ENCODE measurements at regions not wholly inside any gene's neighbourhood (a gene's known extent, or its start where the extent isn't known, plus 50 kb on each side); places are given as distances from the start of the nearest gene placed in this dataset.
"Not testable (repeated sequence)": the region's sequence is repeated elsewhere in the genome, so short reads cannot be mapped to it uniquely, and the experiment has no call there.

GRCh38 chr18:5720132-5720531, 175.2 kb downstream of the TMEM200C start:
- no peak for DNase-seq (ENCODE audit: low spot score)

- DNase-seq (ENCODE audit: low spot score): no peak
These were observed 173.5 kb upstream of the EPB41L3 start for GRCh38 chr18:5717256-5717655.

- DNase-seq (ENCODE audit: low spot score): no peak
These were observed 166.9 kb upstream of the EPB41L3 start for GRCh38 chr18:5710676-5711075.

- DNase-seq (ENCODE audit: low spot score): no peak
These were observed 166.4 kb upstream of the EPB41L3 start for GRCh38 chr18:5710235-5710634.

GRCh38 chr18:5709476-5710095, 165.8 kb upstream of the EPB41L3 start:
- no peak for DNase-seq (ENCODE audit: low spot score)

GRCh38 chr18:5707586-5707985, 163.8 kb upstream of the EPB41L3 start:
- no peak for DNase-seq (ENCODE audit: low spot score)

- DNase-seq (ENCODE audit: low spot score): no peak
These were observed 161.6 kb upstream of the EPB41L3 start for GRCh38 chr18:5705393-5705792.

GRCh38 chr18:5704847-5705246, 161.1 kb upstream of the EPB41L3 start:
- no peak for DNase-seq (ENCODE audit: low spot score)

GRCh38 chr18:5702016-5702415, 158.2 kb upstream of the EPB41L3 start:
- not testable (repeated sequence) for DNase-seq (ENCODE audit: low spot score)

- no peak for DNase-seq (ENCODE audit: low spot score)
These were observed 150.0 kb upstream of the EPB41L3 start for GRCh38 chr18:5693699-5694294.

- no peak for DNase-seq (ENCODE audit: low spot score)
These were observed 135.1 kb upstream of the EPB41L3 start for GRCh38 chr18:5678779-5679406.

GRCh38 chr18:5678278-5678677, 134.5 kb upstream of the EPB41L3 start:
- no peak for DNase-seq (ENCODE audit: low spot score)

- no peak for DNase-seq (ENCODE audit: low spot score)
These were observed 129.8 kb upstream of the EPB41L3 start for GRCh38 chr18:5673616-5674015.

GRCh38 chr18:5669585-5669984, 125.8 kb upstream of the EPB41L3 start:
- DNase-seq (ENCODE audit: low spot score): no peak

- DNase-seq (ENCODE audit: low spot score): no peak
These were observed 124.4 kb upstream of the EPB41L3 start for GRCh38 chr18:5668087-5668715.

- no peak for DNase-seq (ENCODE audit: low spot score)
These were observed 123.6 kb upstream of the EPB41L3 start for GRCh38 chr18:5667356-5667755.

GRCh38 chr18:5662586-5663090, 118.8 kb upstream of the EPB41L3 start:
- no peak for DNase-seq (ENCODE audit: low spot score)

GRCh38 chr18:5661179-5661578, 117.4 kb upstream of the EPB41L3 start:
- DNase-seq (ENCODE audit: low spot score): no peak

GRCh38 chr18:5653802-5654201, 110.0 kb upstream of the EPB41L3 start:
- DNase-seq (ENCODE audit: low spot score): no peak

GRCh38 chr18:5651736-5652135, 107.9 kb upstream of the EPB41L3 start:
- DNase-seq (ENCODE audit: low spot score): no peak

- DNase-seq (ENCODE audit: low spot score): no peak
These were observed 105.6 kb upstream of the EPB41L3 start for GRCh38 chr18:5649439-5649838.

GRCh38 chr18:5646739-5647138, 102.9 kb upstream of the EPB41L3 start:
- DNase-seq (ENCODE audit: low spot score): no peak

GRCh38 chr18:5643288-5643687, 99.5 kb upstream of the EPB41L3 start:
- DNase-seq (ENCODE audit: low spot score): no peak

Data from iPS-NIHi11 (cell line).